Gastrocnemius medialis (tissue), 4 donors: ENCODE measurements at regions not wholly inside any gene's neighbourhood (a gene's known extent, or its start where the extent isn't known, plus 50 kb on each side); places are given as distances from the start of the nearest gene placed in this dataset.

Source experiments
- POLR2A ChIP-seq, 2 donors: fragments of 450-650 bp; IDR thresholded peaks; one replicate each; pipeline ENCODE4 v1.6.1; 2017; ENCODE audit warnings: antibody characterized with exemption in 2 of 2, mild to moderate bottlenecking in 2 of 2, moderate library complexity in 2 of 2
- TF ChIP-seq, protein P1 (sequence below), 5 experiments: fragments of 450-650 bp in 3 of 5; fragments of 200-600 bp in 2 of 5; sonication (generic) in 2 of 5; IDR thresholded peaks in 4 of 5; conservative IDR thresholded peaks in 1 of 5; 1 replicate in 4 of 5; 2 replicates in 1 of 5; pipeline ENCODE4 v1.5.1; 2016 to 2019; ENCODE audit warnings: antibody characterized with exemption in 5 of 5, mild to moderate bottlenecking in 3 of 5, moderate library complexity in 3 of 5

DNA sequence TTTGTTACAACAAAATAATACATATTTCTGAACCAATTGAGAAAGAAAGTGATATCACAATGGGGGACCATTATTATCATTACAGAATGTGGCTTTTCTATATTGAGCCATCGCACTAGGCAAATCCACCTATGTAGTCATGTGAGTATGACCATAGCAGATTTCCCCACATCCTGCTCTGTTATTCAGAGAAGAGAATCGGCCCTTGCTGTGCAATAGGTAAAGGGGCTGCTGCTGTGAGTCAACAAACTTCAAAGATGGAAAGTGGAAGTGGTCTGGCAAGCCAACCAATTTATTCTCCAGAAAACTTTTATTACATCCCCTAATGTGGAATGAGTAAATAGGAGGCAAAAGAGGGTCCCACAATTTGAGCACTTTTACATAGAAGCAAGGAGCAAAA, 573.4 kb downstream of the ETV1 start:
- TF ChIP-seq, protein P1, sequence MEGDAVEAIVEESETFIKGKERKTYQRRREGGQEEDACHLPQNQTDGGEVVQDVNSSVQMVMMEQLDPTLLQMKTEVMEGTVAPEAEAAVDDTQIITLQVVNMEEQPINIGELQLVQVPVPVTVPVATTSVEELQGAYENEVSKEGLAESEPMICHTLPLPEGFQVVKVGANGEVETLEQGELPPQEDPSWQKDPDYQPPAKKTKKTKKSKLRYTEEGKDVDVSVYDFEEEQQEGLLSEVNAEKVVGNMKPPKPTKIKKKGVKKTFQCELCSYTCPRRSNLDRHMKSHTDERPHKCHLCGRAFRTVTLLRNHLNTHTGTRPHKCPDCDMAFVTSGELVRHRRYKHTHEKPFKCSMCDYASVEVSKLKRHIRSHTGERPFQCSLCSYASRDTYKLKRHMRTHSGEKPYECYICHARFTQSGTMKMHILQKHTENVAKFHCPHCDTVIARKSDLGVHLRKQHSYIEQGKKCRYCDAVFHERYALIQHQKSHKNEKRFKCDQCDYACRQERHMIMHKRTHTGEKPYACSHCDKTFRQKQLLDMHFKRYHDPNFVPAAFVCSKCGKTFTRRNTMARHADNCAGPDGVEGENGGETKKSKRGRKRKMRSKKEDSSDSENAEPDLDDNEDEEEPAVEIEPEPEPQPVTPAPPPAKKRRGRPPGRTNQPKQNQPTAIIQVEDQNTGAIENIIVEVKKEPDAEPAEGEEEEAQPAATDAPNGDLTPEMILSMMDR (IDR thresholded peaks at IDR 0.05 in 4 of 5, conservative IDR thresholded peaks at IDR 0.05 in 1 of 5) = no peak
- TF ChIP-seq POLR2A (IDR thresholded peaks at IDR 0.05) = no peak
